Tibial nerve (tissue), 4 donors: ENCODE measurements at regions not wholly inside any gene's neighbourhood (a gene's known extent, or its start where the extent isn't known, plus 50 kb on each side); places are given as distances from the start of the nearest gene placed in this dataset.

Experiments
- CTCF ChIP-seq, 5 experiments: fragments of 200-600 bp in 3 of 5; fragments of 450-650 bp in 2 of 5; sonication (generic) in 3 of 5; IDR thresholded peaks; one replicate each; pipeline ENCODE4 v1.5.1; 2016 to 2019; ENCODE audit warnings: antibody characterized with exemption in 5 of 5, mild to moderate bottlenecking in 3 of 5, moderate library complexity in 2 of 5
- EP300 ChIP-seq, 2 donors: sonication (generic); formaldehyde crosslinking; IDR thresholded peaks; one replicate each; pipeline ENCODE4 v1.6.1; 2017; ENCODE audit warnings: antibody characterized with exemption in 2 of 2, mild to moderate bottlenecking in 1 of 2
- POLR2A ChIP-seq, 2 donors: fragments of 450-650 bp; IDR thresholded peaks; one replicate each; pipeline ENCODE4 v1.6.1; 2017; ENCODE audit warnings: antibody characterized with exemption in 2 of 2, mild to moderate bottlenecking in 2 of 2, moderate library complexity in 2 of 2

- TF ChIP-seq CTCF (IDR thresholded peaks at IDR 0.05) (no peak), POLR2A (IDR thresholded peaks at IDR 0.05) (no peak), EP300 (IDR thresholded peaks at IDR 0.05) (no peak)
These were observed 92.5 kb upstream of the ATP10A start for GRCh38 chr15:25955628-25956027.
